Keratinocyte (primary cell): ENCODE measurements at regions not wholly inside any gene's neighbourhood (a gene's known extent, or its start where the extent isn't known, plus 50 kb on each side); places are given as distances from the start of the nearest gene placed in this dataset.

Source experiments
- DNase-seq: peaks from one replicate; pipeline ENCODE4 v3.0.0-alpha.2; 2011; ENCODE audit warnings: low read depth, missing footprints, low spot score
- FAIRE-seq: peaks from 2 replicates; lab custom pipeline; 2011; peaks lifted over from hg19 to GRCh38; lab: Jason Lieb, UNC
- H2AFZ ChIP-seq: 2 replicates; pipeline ENCODE4 v1.6.0; 2012; ENCODE audit warnings: low read length, control low read depth, inconsistent platforms; ENCODE audit not compliant: control insufficient read depth
- H3K27ac ChIP-seq: 2 replicates; pipeline ENCODE4 v1.5.1; 2011; ENCODE audit warnings: low read length; ENCODE audit not compliant: control insufficient read depth, insufficient read depth
- H3K27me3 ChIP-seq: 3 replicates; pipeline ENCODE4 v1.6.0; 2011; ENCODE audit warnings: low read length; ENCODE audit not compliant: control insufficient read depth, insufficient read depth; ENCODE audit errors: extremely low read depth
- H3K36me3 ChIP-seq, 2 experiments: 2 replicates in 1 of 2; 3 replicates in 1 of 2; pipeline ENCODE4 v1.5.1; 2011; ENCODE audit warnings: low read length in 2 of 2, mild to moderate bottlenecking in 1 of 2; ENCODE audit not compliant: control insufficient read depth in 2 of 2, insufficient read depth in 2 of 2; ENCODE audit errors: extremely low read depth in 1 of 2
- H3K4me1 ChIP-seq: 3 replicates; pipeline ENCODE4 v1.5.1; 2011; ENCODE audit warnings: low read length; ENCODE audit not compliant: control insufficient read depth, insufficient read depth; ENCODE audit errors: extremely low read depth
- H3K4me2 ChIP-seq: 3 replicates; pipeline ENCODE4 v1.6.0; 2011; ENCODE audit warnings: low read depth, low read length; ENCODE audit not compliant: control insufficient read depth, insufficient read depth; ENCODE audit errors: extremely low read depth
- H3K4me3 ChIP-seq, 3 experiments: fragments of 200-600 bp in 1 of 3; sonication (generic) in 1 of 3; 2 replicates in 2 of 3; 3 replicates in 1 of 3; pipeline ENCODE4 v1.5.1; 2011 to 2016; ENCODE audit warnings: low read length in 3 of 3, mild to moderate bottlenecking in 3 of 3, control low read depth in 2 of 3, inconsistent platforms in 1 of 3, low read depth in 1 of 3, mixed read lengths in 1 of 3, mixed run types in 1 of 3, moderate library complexity in 1 of 3; ENCODE audit not compliant: control insufficient read depth in 2 of 3, insufficient read depth in 2 of 3; ENCODE audit errors: extremely low read depth in 1 of 3
- H3K79me2 ChIP-seq: 2 replicates; pipeline ENCODE4 v1.6.0; 2012; ENCODE audit warnings: low read length; ENCODE audit not compliant: control insufficient read depth, insufficient read depth
- H3K9ac ChIP-seq: 3 replicates; pipeline ENCODE4 v1.6.0; 2011; ENCODE audit warnings: low read length; ENCODE audit not compliant: control insufficient read depth, insufficient read depth; ENCODE audit errors: extremely low read depth
- H3K9me1 ChIP-seq: 3 replicates; pipeline ENCODE4 v1.6.0; 2011; ENCODE audit warnings: low read length; ENCODE audit not compliant: control insufficient read depth, insufficient read depth; ENCODE audit errors: extremely low read depth
- H3K9me3 ChIP-seq: 2 replicates; pipeline ENCODE4 v1.5.1; 2012; ENCODE audit warnings: low read depth, low read length; ENCODE audit not compliant: control insufficient read depth
- H4K20me1 ChIP-seq: 3 replicates; pipeline ENCODE4 v1.6.0; 2011; ENCODE audit warnings: low read length; ENCODE audit not compliant: control insufficient read depth, insufficient read depth; ENCODE audit errors: extremely low read depth
- CTCF ChIP-seq, 3 experiments: IDR thresholded peaks in 1 of 3; conservative IDR thresholded peaks in 1 of 3; optimal IDR thresholded peaks in 1 of 3; 2 replicates in 2 of 3; 3 replicates in 1 of 3; pipeline versions ENCODE3 to v1.5.1; 2011; ENCODE audit warnings: low read length in 3 of 3, mild to moderate bottlenecking in 3 of 3, moderate library complexity in 2 of 3, control low read depth in 1 of 3, inconsistent platforms in 1 of 3; ENCODE audit not compliant: insufficient read depth in 2 of 3; ENCODE audit errors: extremely low read depth in 1 of 3
- EZH2 ChIP-seq: IDR thresholded peaks from one replicate; pipeline ENCODE4 v1.6.1; 2012; ENCODE audit warnings: inconsistent platforms, mild to moderate bottlenecking, low read length, moderate library complexity
- dilution Hi-C: fragments of 300-500 bp; cut with MboI; formaldehyde crosslinking; loops from one replicate; pipeline ENCODE4 v1.7.0; 2020; ENCODE audit warnings: low sequenced_read_pairs; ENCODE audit not compliant: extremely low pct_ligation_motif_present

- Histone ChIP-seq H3K4me3 (no peak overlapping the region), H4K20me1 (no peaks in the 10 kb centered on the region), H2AFZ (no peak overlapping the region), H3K4me2 (no peak overlapping the region), H3K36me3 (no peaks in the 10 kb centered on the region), H3K27ac (no peak overlapping the region), H3K9me1 (no peaks in the 10 kb centered on the region), H3K9me3 (no peaks in the 10 kb centered on the region), H3K4me1 (no peaks in the 10 kb centered on the region), H3K79me2 (no peaks in the 10 kb centered on the region), H3K27me3 (no peaks in the 10 kb centered on the region), H3K9ac (no peak overlapping the region)
- no peak for TF ChIP-seq CTCF (optimal IDR thresholded peaks at IDR 0.05 in 1 of 3, IDR thresholded peaks at IDR 0.05 in 1 of 3, conservative IDR thresholded peaks at IDR 0.05 in 1 of 3; ENCODE audit: extremely low read depth in 1 of 3, insufficient read depth in 2 of 3, low read length in 3 of 3)
- TF ChIP-seq EZH2, result no peak
- no peak for DNase-seq
- FAIRE-seq, result no peak
- dilution Hi-C loops, result no loop called here
Measured at GRCh38 chr6:117142995-117143394, 122.4 kb upstream of the VGLL2 start.

- H3K9ac ChIP-seq, result no peak overlapping the region
- H3K4me3 ChIP-seq, result no peak overlapping the region
- no peak overlapping the region for H2AFZ ChIP-seq
- dilution Hi-C loops, result no loop called here
- FAIRE-seq (no peak), DNase-seq (no peak)
- no peak overlapping the region for H3K27ac ChIP-seq
- no peak for TF ChIP-seq EZH2
- no peak for TF ChIP-seq CTCF (optimal IDR thresholded peaks at IDR 0.05 in 1 of 3, IDR thresholded peaks at IDR 0.05 in 1 of 3, conservative IDR thresholded peaks at IDR 0.05 in 1 of 3; ENCODE audit: extremely low read depth in 1 of 3, insufficient read depth in 2 of 3, low read length in 3 of 3)
- H3K4me2 ChIP-seq, result no peak overlapping the region
- H3K36me3 ChIP-seq, result no peaks in the 10 kb centered on the region
- H3K9me1 ChIP-seq, result no peaks in the 10 kb centered on the region
- H3K4me1 ChIP-seq, result no peaks in the 10 kb centered on the region
- no peaks in the 10 kb centered on the region for H3K9me3 ChIP-seq
- no peaks in the 10 kb centered on the region for H3K79me2 ChIP-seq
- no peaks in the 10 kb centered on the region for H4K20me1 ChIP-seq
- H3K27me3 ChIP-seq, result no peaks in the 10 kb centered on the region
Measured at GRCh38 chr6:117143647-117144046, 121.7 kb upstream of the VGLL2 start.
